H9 (cell line): ENCODE measurements at regions not wholly inside any gene's neighbourhood (a gene's known extent, or its start where the extent isn't known, plus 50 kb on each side); places are given as distances from the start of the nearest gene placed in this dataset.

Experiments
- DNase-seq: peaks from one replicate; pipeline ENCODE4 v3.0.0-alpha.2; 2017
- H2AFZ ChIP-seq: one replicate; pipeline ENCODE4 v1.6.1; 2013; ENCODE audit warnings: mild to moderate bottlenecking, low read length, control low read depth, moderate library complexity
- H2AK5ac ChIP-seq: 2 replicates; pipeline ENCODE4 v1.6.1; 2013; ENCODE audit warnings: low read length, control low read depth, mixed read lengths; ENCODE audit not compliant: insufficient read length
- H2BK120ac ChIP-seq: one replicate; pipeline ENCODE4 v1.6.1; 2013; ENCODE audit warnings: low read depth, mild to moderate bottlenecking, low read length, control low read depth, inconsistent platforms; ENCODE audit not compliant: poor library complexity, severe bottlenecking
- H2BK12ac ChIP-seq: 2 replicates; pipeline ENCODE4 v1.6.1; 2013; ENCODE audit warnings: low read length, control low read depth, mixed read lengths, low read depth; ENCODE audit not compliant: insufficient read length
- H2BK15ac ChIP-seq: 2 replicates; pipeline ENCODE4 v1.6.1; 2013; ENCODE audit warnings: low read depth, low read length, control low read depth
- H2BK20ac ChIP-seq: one replicate; pipeline ENCODE4 v1.6.1; 2013; ENCODE audit warnings: low read depth, mild to moderate bottlenecking, low read length, control low read depth, inconsistent platforms; ENCODE audit not compliant: poor library complexity, severe bottlenecking
- H2BK5ac ChIP-seq: 2 replicates; pipeline ENCODE4 v1.6.1; 2013; ENCODE audit warnings: low read length, control low read depth, mixed read lengths; ENCODE audit not compliant: insufficient read length
- H3K14ac ChIP-seq: 2 replicates; pipeline ENCODE4 v1.6.1; 2013; ENCODE audit warnings: low read length, control low read depth; ENCODE audit not compliant: insufficient read depth
- H3K18ac ChIP-seq: 2 replicates; pipeline ENCODE4 v1.6.1; 2013; ENCODE audit warnings: low read depth, mild to moderate bottlenecking, mixed read lengths, low read length, control low read depth; ENCODE audit not compliant: insufficient read length
- H3K23ac ChIP-seq: 2 replicates; pipeline ENCODE4 v1.6.1; 2013; ENCODE audit warnings: low read length, control low read depth, mixed read lengths, low read depth; ENCODE audit not compliant: insufficient read length
- H3K23me2 ChIP-seq: 2 replicates; pipeline ENCODE4 v1.6.1; 2013; ENCODE audit warnings: low read depth, mild to moderate bottlenecking, mixed read lengths, low read length, control low read depth; ENCODE audit not compliant: insufficient read length, poor library complexity, severe bottlenecking
- H3K27ac ChIP-seq: 2 replicates; pipeline ENCODE4 v1.5.1; 2013; ENCODE audit warnings: low read length, control low read depth, mixed read lengths, low read depth; ENCODE audit not compliant: insufficient read length
- H3K27me3 ChIP-seq: 2 replicates; pipeline ENCODE4 v1.6.1; 2013; ENCODE audit warnings: low read length, control low read depth, inconsistent platforms; ENCODE audit not compliant: insufficient read depth
- H3K4ac ChIP-seq: 2 replicates; pipeline ENCODE4 v1.6.1; 2013; ENCODE audit warnings: low read depth, mild to moderate bottlenecking, control low read depth, inconsistent platforms, low read length, moderate library complexity
- H3K4me1 ChIP-seq: 2 replicates; pipeline ENCODE4 v1.6.1; 2013; ENCODE audit warnings: low read length, control low read depth, inconsistent platforms; ENCODE audit not compliant: insufficient read depth
- H3K4me2 ChIP-seq: 2 replicates; pipeline ENCODE4 v1.6.1; 2013; ENCODE audit warnings: low read length, control low read depth, mixed read lengths; ENCODE audit not compliant: insufficient read length, insufficient read depth
- H3K56ac ChIP-seq: 2 replicates; pipeline ENCODE4 v1.6.1; 2013; ENCODE audit warnings: low read depth, mild to moderate bottlenecking, mixed read lengths, low read length, control low read depth; ENCODE audit not compliant: insufficient read length
- H3K79me1 ChIP-seq: 2 replicates; pipeline ENCODE4 v1.6.1; 2013; ENCODE audit warnings: low read depth, mild to moderate bottlenecking, moderate library complexity, low read length, control low read depth, inconsistent platforms; ENCODE audit not compliant: insufficient read depth, poor library complexity, severe bottlenecking
- H3K79me2 ChIP-seq: 2 replicates; pipeline ENCODE4 v1.6.1; 2013; ENCODE audit warnings: low read length, control low read depth, inconsistent platforms; ENCODE audit not compliant: insufficient read depth
- H3K9ac ChIP-seq: 2 replicates; pipeline ENCODE4 v1.6.1; 2013; ENCODE audit warnings: low read length, control low read depth, mixed read lengths; ENCODE audit not compliant: insufficient read length; ENCODE audit errors: extremely low read depth
- H3K9me3 ChIP-seq: one replicate; pipeline ENCODE4 v1.6.1; 2013; ENCODE audit warnings: low read depth, low read length, inconsistent platforms; ENCODE audit not compliant: control insufficient read depth
- H3T11ph ChIP-seq: one replicate; pipeline ENCODE4 v1.6.1; 2013; ENCODE audit warnings: mild to moderate bottlenecking, low read length, control low read depth, inconsistent platforms
- H4K20me1 ChIP-seq: one replicate; pipeline ENCODE4 v1.6.1; 2013; ENCODE audit not compliant: control insufficient read depth, insufficient read length, insufficient read depth
- H4K5ac ChIP-seq: 2 replicates; pipeline ENCODE4 v1.6.1; 2013; ENCODE audit warnings: low read depth, mild to moderate bottlenecking, mixed read lengths, low read length, control low read depth; ENCODE audit not compliant: insufficient read length
- H4K8ac ChIP-seq: replicated peaks from 2 replicates; pipeline ENCODE4 v1.6.1; 2013; ENCODE audit warnings: low read length, control low read depth, mixed read lengths, low read depth; ENCODE audit not compliant: insufficient read length
- H4K91ac ChIP-seq: 2 replicates; pipeline ENCODE4 v1.6.1; 2013; ENCODE audit warnings: low read depth, mild to moderate bottlenecking, moderate library complexity, mixed read lengths, low read length, control low read depth; ENCODE audit not compliant: insufficient read length
- H3K27ac Mint-ChIP-seq, 3 experiments: 2 replicates in 2 of 3; 3 replicates in 1 of 3; pipeline ENCODE4 v1.8.0; 2020 to 2021; ENCODE audit warnings: mixed read lengths in 3 of 3, mild to moderate bottlenecking in 1 of 3, moderate library complexity in 1 of 3
- H3K27me3 Mint-ChIP-seq: 2 replicates; pipeline ENCODE4 v1.8.0; 2021; ENCODE audit warnings: low read depth, mild to moderate bottlenecking, moderate library complexity, mixed read lengths
- H3K36me3 Mint-ChIP-seq, 3 experiments: 2 replicates in 2 of 3; 3 replicates in 1 of 3; pipeline ENCODE4 v1.8.0; 2020 to 2021; ENCODE audit warnings: low read depth in 3 of 3, mixed read lengths in 3 of 3; ENCODE audit not compliant: insufficient read depth in 1 of 3
- H3K4me1 Mint-ChIP-seq, 2 experiments: 2 replicates each; pipeline ENCODE4 v1.8.0; 2020; ENCODE audit warnings: mixed read lengths in 2 of 2
- H3K4me3 Mint-ChIP-seq, 2 experiments: 2 replicates in 1 of 2; 3 replicates in 1 of 2; pipeline ENCODE4 v1.8.0; 2020 to 2021; ENCODE audit warnings: mild to moderate bottlenecking in 2 of 2, mixed read lengths in 2 of 2, moderate library complexity in 1 of 2
- H3K9me3 Mint-ChIP-seq, 2 experiments: 2 replicates in 1 of 2; 3 replicates in 1 of 2; pipeline ENCODE4 v1.8.0; 2020; ENCODE audit warnings: mild to moderate bottlenecking in 2 of 2, mixed read lengths in 2 of 2, moderate library complexity in 1 of 2
- WGBS: extraction: QIAGEN DNeasy Blood & Tissue Kit; methylation state at CpG from one replicate; pipeline ENCODE4 v1.1.7; 2013; ENCODE audit warnings: missing lambda C conversion rate, low lambda C conversion rate, mixed read lengths; ENCODE audit not compliant: insufficient read length; ENCODE audit errors: extremely low coverage; 5-methylcytosine and 5-hydroxymethylcytosine counted together
- TF ChIP-seq, protein P1 (sequence below): fragments of 200-600 bp; sonication (generic); conservative IDR thresholded peaks from 3 replicates; pipeline ENCODE4 v1.8.0; 2021; ENCODE audit warnings: antibody characterized with exemption, mild to moderate bottlenecking

DNA sequence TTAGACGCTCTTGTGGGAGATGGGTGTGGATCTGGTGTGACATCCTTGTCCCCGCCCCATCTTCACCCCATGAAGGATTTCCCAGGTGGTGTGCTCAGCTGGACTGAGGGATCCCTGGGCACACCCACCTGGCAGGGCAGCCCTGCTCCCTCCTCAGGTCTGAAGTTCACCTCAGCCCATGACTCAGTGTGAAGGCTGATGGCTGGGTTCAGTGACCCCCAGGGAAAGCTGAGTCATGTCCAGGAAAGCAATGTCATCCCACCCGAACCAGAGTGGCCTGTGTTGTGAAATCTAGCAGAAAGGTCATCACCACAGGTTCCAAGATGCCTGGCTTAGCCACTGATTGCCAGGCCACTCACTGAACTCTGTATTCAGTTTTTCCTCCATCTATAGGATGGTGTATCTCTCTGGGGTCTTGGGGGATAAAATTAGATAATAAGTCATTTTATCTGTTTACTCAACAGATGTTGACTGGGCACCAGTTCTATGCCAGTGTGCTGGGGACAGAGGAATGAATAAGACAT is 97.7 kb upstream of the JUN start:
- no peak overlapping the region for H3K56ac ChIP-seq
- Mint-ChIP-seq H3K4me1 (peaks cover 5 to 9% of the 10 kb centered on the region in 2 experiments), H3K4me3 (no peak overlapping the region), H3K27ac (no peak overlapping the region; a peak in 1 of 7 replicates), H3K9me3 (no peaks in the 10 kb centered on the region), H3K36me3 (no peaks in the 10 kb centered on the region), H3K27me3 (0 out of 2 replicates have a peak, but pooled peaks cover 4% of the 10 kb centered on the region)
- no peak overlapping the region for H2BK12ac ChIP-seq
- H3K14ac ChIP-seq: no peak overlapping the region
- peaks cover 2% of the 10 kb centered on the region; the same call in 1 of the 2 replicates for H3K4me1 ChIP-seq
- H3T11ph ChIP-seq: no peak overlapping the region
- no peak overlapping the region for H2BK20ac ChIP-seq
- no peak for DNase-seq
- H2BK15ac ChIP-seq: no peak overlapping the region
- TF ChIP-seq, protein P1, sequence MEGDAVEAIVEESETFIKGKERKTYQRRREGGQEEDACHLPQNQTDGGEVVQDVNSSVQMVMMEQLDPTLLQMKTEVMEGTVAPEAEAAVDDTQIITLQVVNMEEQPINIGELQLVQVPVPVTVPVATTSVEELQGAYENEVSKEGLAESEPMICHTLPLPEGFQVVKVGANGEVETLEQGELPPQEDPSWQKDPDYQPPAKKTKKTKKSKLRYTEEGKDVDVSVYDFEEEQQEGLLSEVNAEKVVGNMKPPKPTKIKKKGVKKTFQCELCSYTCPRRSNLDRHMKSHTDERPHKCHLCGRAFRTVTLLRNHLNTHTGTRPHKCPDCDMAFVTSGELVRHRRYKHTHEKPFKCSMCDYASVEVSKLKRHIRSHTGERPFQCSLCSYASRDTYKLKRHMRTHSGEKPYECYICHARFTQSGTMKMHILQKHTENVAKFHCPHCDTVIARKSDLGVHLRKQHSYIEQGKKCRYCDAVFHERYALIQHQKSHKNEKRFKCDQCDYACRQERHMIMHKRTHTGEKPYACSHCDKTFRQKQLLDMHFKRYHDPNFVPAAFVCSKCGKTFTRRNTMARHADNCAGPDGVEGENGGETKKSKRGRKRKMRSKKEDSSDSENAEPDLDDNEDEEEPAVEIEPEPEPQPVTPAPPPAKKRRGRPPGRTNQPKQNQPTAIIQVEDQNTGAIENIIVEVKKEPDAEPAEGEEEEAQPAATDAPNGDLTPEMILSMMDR: no peak
- no peak overlapping the region for H2BK5ac ChIP-seq
- H2AK5ac ChIP-seq: no peak overlapping the region
- no peak overlapping the region for H4K8ac ChIP-seq
- no peak overlapping the region for H4K5ac ChIP-seq
- no peaks in the 10 kb centered on the region for H4K20me1 ChIP-seq
- no peak overlapping the region for H3K23ac ChIP-seq
- no CpG with 5 or more reads among the region's 3 CpGs for WGBS
- no peak overlapping the region for H4K91ac ChIP-seq
- no peak overlapping the region for H2BK120ac ChIP-seq
- no peak overlapping the region for H3K4ac ChIP-seq
- no peak overlapping the region for H2AFZ ChIP-seq
- no peak overlapping the region for H3K4me2 ChIP-seq
- no peaks in the 10 kb centered on the region for H3K23me2 ChIP-seq
- H3K18ac ChIP-seq: no peak overlapping the region
- H3K9ac ChIP-seq: no peak overlapping the region
- H3K27me3 ChIP-seq: no peaks in the 10 kb centered on the region
- H3K79me2 ChIP-seq: no peaks in the 10 kb centered on the region
- no peak overlapping the region for H3K27ac ChIP-seq
- no peaks in the 10 kb centered on the region for H3K9me3 ChIP-seq
- H3K79me1 ChIP-seq: no peaks in the 10 kb centered on the region
